Fibroblast of pulmonary artery (primary cell): ENCODE measurements at regions not wholly inside any gene's neighbourhood (a gene's known extent, or its start where the extent isn't known, plus 50 kb on each side); places are given as distances from the start of the nearest gene placed in this dataset.

Source experiments
- DNase-seq: peaks from one replicate; pipeline ENCODE4 v3.0.0-alpha.2; 2010; ENCODE audit warnings: low read depth
- H3K4me3 ChIP-seq: replicated peaks from 2 replicates; pipeline ENCODE4 v1.5.1; 2011; ENCODE audit warnings: low read depth, mild to moderate bottlenecking, control low read depth, low read length, moderate library complexity
- CTCF ChIP-seq: IDR thresholded peaks from 2 replicates; pipeline ENCODE4 v1.5.1; 2011; ENCODE audit warnings: mild to moderate bottlenecking, control low read depth, low read length, inconsistent platforms; ENCODE audit errors: missing control alignments

GRCh38 chr15:96005906-96006305 is 324.6 kb upstream of the NR2F2 start:
- H3K4me3 ChIP-seq, result no peak overlapping the region
- DNase-seq, result no peak
- no peak for TF ChIP-seq CTCF

GRCh38 chr15:96011136-96011535 is 319.4 kb upstream of the NR2F2 start:
- DNase-seq, result no peak
- no peak overlapping the region for H3K4me3 ChIP-seq
- no peak for TF ChIP-seq CTCF

DNA sequence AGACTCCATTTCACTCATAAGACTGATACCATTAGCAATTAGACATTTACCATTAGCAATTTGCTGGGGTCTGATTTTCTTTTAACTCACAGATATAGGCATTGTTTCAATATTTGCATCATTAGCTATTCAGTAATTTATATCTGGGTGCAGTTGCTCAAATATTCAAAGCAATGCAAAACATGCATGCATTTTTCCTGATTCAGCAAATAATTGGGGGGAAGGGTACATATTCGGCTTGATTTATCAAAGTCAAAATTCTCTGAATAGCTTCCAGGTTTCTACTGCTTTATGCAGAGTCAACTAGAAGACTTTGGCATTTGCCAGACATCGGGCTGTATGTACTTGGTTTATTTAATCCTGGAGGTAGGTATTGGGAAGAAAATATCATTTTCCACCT is 315.6 kb upstream of the NR2F2 start:
- no peak for TF ChIP-seq CTCF
- no peak for DNase-seq
- H3K4me3 ChIP-seq, result no peak overlapping the region

DNA sequence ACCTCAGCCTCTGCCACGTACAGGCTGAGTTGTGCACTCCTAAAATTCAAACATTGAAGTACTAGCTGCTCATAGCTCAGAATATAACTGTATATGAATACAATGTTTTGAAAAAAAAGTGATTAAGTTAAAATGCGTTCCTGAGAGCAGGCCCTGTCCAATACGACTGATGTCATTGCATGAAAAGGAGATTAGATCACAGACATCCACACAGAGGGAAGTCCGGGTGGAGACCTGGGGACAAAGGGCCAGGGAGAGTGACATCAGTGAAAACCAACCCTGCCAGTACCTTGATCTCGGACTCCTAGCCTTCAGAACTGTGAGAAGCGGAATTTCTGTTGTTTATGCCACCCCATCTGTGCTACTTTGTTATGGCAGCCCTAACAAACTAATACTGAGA is 311.4 kb upstream of the NR2F2 start:
- no peak for DNase-seq
- TF ChIP-seq CTCF, result no peak
- H3K4me3 ChIP-seq, result no peak overlapping the region

GRCh38 chr15:96020133-96020532 is 310.4 kb upstream of the NR2F2 start:
- no peak for DNase-seq
- no peak overlapping the region for H3K4me3 ChIP-seq
- no peak for TF ChIP-seq CTCF

GRCh38 chr15:96020797-96021196 is 309.7 kb upstream of the NR2F2 start:
- no peak for DNase-seq
- TF ChIP-seq CTCF, result no peak
- H3K4me3 ChIP-seq, result no peak overlapping the region

- no peak overlapping the region for H3K4me3 ChIP-seq
- DNase-seq, result no peak
- no peak for TF ChIP-seq CTCF
Measured at GRCh38 chr15:96023081-96023480, 307.4 kb upstream of the NR2F2 start.
